Astrocyte (in vitro differentiated cells and primary cell): ENCODE measurements at regions not wholly inside any gene's neighbourhood (a gene's known extent, or its start where the extent isn't known, plus 50 kb on each side); places are given as distances from the start of the nearest gene placed in this dataset.

Source experiments
- CTCF ChIP-seq: IDR thresholded peaks from 2 replicates; pipeline ENCODE4 v1.5.1; 2011; ENCODE audit warnings: low read depth, mild to moderate bottlenecking, inconsistent platforms, low read length, moderate library complexity; ENCODE audit not compliant: insufficient read depth
- EZH2 ChIP-seq: IDR thresholded peaks from 2 replicates; pipeline ENCODE4 v1.6.1; 2012; ENCODE audit warnings: mild to moderate bottlenecking, low read length, inconsistent platforms; ENCODE audit not compliant: insufficient read depth

- TF ChIP-seq CTCF = no peak
- no peak for TF ChIP-seq EZH2
Observed at GRCh38 chr2:12490641-12491040, 226.1 kb upstream of the TRIB2 start.
